Psoas muscle (tissue), 7 donors: ENCODE measurements at regions not wholly inside any gene's neighbourhood (a gene's known extent, or its start where the extent isn't known, plus 50 kb on each side); places are given as distances from the start of the nearest gene placed in this dataset.

ENCODE experiments used
- ATAC-seq, 4 donors: fragments of 200-7000 bp; cut with Tn5 transposase; one replicate each; pipeline ENCODE4 v1.9.1; 2020; ENCODE audit warnings: moderate library complexity in 3 of 4, mild to moderate bottlenecking in 2 of 4
- DNase-seq, 2 donors: peaks; one replicate each; pipeline ENCODE4 v3.0.0-alpha.2; 2020
- H3K27ac ChIP-seq: fragments of 200-600 bp; one replicate; pipeline ENCODE4 v1.8.0; 2022
- H3K27me3 ChIP-seq, 3 donors: fragments of 200-600 bp in 1 of 3; one replicate each; pipeline versions ENCODE4 v1.6.1 to v1.8.0; 2013 to 2022; ENCODE audit warnings: low read length in 2 of 3, mild to moderate bottlenecking in 2 of 3, moderate library complexity in 1 of 3; ENCODE audit not compliant: insufficient read depth in 3 of 3
- H3K36me3 ChIP-seq, 2 donors: fragments of 200-600 bp in 1 of 2; one replicate each; pipeline versions ENCODE4 v1.6.1 to v1.8.0; 2013 to 2022; ENCODE audit warnings: low read depth in 1 of 2, mild to moderate bottlenecking in 1 of 2, moderate library complexity in 1 of 2; ENCODE audit not compliant: insufficient read depth in 1 of 2
- H3K4me1 ChIP-seq: fragments of 200-600 bp; one replicate; pipeline ENCODE4 v1.8.0; 2022
- H3K4me3 ChIP-seq: fragments of 200-600 bp; one replicate; pipeline ENCODE4 v1.8.0; 2022; ENCODE audit warnings: mild to moderate bottlenecking
- H3K9me3 ChIP-seq: fragments of 200-600 bp; one replicate; pipeline ENCODE4 v1.8.0; 2022
- whole genome bisulfite sequencing, 3 donors: extraction: QIAGEN DNeasy Blood & Tissue Kit; methylation state at CpG; one replicate each; pipeline versions ENCODE4 v1.1.6 to v1.1.7; 2013; 5-methylcytosine and 5-hydroxymethylcytosine counted together
- intact Hi-C, 2 donors: fragments of 100-400 bp; cut with DNase I; formaldehyde crosslinking; loops; one replicate each; pipeline versions ENCODE4 v1.11.0 to v1.14.2; 2022
- TF ChIP-seq, protein P1 (sequence below): fragments of 200-600 bp; IDR thresholded peaks from one replicate; pipeline ENCODE4 v1.8.0; 2022; ENCODE audit warnings: antibody characterized with exemption
- donor health status: healthy with polysubstance abuse.
- donor health status: DM: no; HTN: no; CAD: no; lungs with moderate emphysema.
- donor health status: Bipolar disorder and iron deficiency.
- donor health status: healthy.
- donor health status: DM: yes; HTN: yes; CAD: no.
- donor health status: DM: no; HTN: no; CAD: no.
- donor health status: DM: yes; HTN: yes; CAD: no.

DNA sequence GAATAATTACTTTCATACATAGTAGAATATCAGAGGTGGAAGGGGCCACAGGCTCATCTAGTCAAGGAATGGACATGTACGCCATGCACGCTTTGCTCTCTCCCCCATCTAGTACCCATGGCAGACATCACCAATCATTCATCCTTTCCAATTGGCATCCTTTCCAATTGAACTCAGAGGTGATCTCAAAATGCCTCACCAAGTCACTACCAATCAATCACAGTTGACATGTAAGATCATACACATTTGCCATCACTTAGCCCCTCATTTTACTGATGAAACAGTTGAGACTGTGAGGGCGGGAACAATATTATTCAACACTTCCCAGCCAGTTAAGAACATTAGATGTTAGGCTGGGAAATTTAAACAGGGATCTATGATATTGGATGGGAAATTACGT lies 308.4 kb downstream of the FGFR2 start:
- Histone ChIP-seq H3K27me3 (no peaks in the 10 kb centered on the region), H3K4me3 (no peak overlapping the region), H3K36me3 (no peaks in the 10 kb centered on the region), H3K4me1 (no peaks in the 10 kb centered on the region), H3K9me3 (no peaks in the 10 kb centered on the region), H3K27ac (no peak overlapping the region)
- intact Hi-C loops = no loop called here
- TF ChIP-seq, protein P1, sequence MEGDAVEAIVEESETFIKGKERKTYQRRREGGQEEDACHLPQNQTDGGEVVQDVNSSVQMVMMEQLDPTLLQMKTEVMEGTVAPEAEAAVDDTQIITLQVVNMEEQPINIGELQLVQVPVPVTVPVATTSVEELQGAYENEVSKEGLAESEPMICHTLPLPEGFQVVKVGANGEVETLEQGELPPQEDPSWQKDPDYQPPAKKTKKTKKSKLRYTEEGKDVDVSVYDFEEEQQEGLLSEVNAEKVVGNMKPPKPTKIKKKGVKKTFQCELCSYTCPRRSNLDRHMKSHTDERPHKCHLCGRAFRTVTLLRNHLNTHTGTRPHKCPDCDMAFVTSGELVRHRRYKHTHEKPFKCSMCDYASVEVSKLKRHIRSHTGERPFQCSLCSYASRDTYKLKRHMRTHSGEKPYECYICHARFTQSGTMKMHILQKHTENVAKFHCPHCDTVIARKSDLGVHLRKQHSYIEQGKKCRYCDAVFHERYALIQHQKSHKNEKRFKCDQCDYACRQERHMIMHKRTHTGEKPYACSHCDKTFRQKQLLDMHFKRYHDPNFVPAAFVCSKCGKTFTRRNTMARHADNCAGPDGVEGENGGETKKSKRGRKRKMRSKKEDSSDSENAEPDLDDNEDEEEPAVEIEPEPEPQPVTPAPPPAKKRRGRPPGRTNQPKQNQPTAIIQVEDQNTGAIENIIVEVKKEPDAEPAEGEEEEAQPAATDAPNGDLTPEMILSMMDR = no peak
- DNase-seq (no peak), ATAC-seq (no peak)
- 91 to 94% (median 93%) methylated on average over 4 of the region's 4 CpGs for WGBS, 3 donors

DNA sequence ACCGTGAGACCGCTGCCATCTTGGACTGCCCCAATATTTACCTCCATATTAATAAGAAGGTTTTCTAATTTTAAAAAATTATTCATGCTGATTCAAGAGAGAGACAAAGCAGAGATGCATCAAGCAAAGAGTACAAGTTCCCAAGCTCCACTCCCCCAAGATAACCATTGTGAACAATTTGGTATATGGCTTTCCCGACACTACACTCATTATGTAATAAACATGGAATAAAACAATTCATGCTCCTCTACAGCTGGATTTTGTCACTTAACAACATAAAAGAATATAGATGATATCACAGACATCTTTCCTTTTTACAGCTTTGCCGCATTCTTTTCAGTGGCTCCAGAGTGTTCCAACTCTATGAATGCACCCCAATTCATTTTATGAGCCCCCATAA lies 307.6 kb downstream of the FGFR2 start:
- Histone ChIP-seq H3K4me1 (no peaks in the 10 kb centered on the region), H3K9me3 (no peaks in the 10 kb centered on the region), H3K27ac (no peak overlapping the region), H3K4me3 (no peak overlapping the region), H3K36me3 (no peaks in the 10 kb centered on the region), H3K27me3 (no peaks in the 10 kb centered on the region)
- ATAC-seq (no peak), DNase-seq (no peak)
- 94 to 97% (median 96%) methylated on average over 4 of the region's 4 CpGs for WGBS, 3 donors
- TF ChIP-seq, protein P1 = no peak
- intact Hi-C loops = no loop called here

DNA sequence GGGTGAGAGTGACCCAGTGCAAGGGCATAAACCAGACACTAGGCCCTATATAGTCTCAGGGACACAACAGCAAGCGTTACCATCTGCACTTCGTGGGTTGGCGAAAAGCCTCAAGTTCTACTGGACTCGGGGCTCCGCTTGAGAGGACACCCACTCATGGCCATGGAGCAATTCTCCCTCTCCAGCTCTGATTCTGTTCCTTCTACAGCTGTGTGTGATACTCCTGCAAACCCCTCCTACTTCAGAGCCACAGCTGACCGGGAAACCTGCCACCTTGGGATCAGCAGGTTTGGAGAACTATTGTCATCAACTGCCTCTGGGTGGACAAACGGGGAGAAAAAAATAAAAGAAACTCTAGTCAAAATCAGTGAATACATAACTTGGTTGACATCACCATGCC lies 306.9 kb downstream of the FGFR2 start:
- no peak overlapping the region for H3K4me3 ChIP-seq
- 73 to 75% (median 74%) methylated on average over 7 of the region's 7 CpGs for WGBS, 3 donors
- intact Hi-C loops = no loop called here
- TF ChIP-seq, protein P1 = no peak
- no peak for ATAC-seq
- H3K9me3 ChIP-seq = no peaks in the 10 kb centered on the region
- no peak for DNase-seq
- no peaks in the 10 kb centered on the region for H3K36me3 ChIP-seq
- no peaks in the 10 kb centered on the region for H3K4me1 ChIP-seq
- H3K27me3 ChIP-seq = no peaks in the 10 kb centered on the region
- H3K27ac ChIP-seq = no peak overlapping the region

DNA sequence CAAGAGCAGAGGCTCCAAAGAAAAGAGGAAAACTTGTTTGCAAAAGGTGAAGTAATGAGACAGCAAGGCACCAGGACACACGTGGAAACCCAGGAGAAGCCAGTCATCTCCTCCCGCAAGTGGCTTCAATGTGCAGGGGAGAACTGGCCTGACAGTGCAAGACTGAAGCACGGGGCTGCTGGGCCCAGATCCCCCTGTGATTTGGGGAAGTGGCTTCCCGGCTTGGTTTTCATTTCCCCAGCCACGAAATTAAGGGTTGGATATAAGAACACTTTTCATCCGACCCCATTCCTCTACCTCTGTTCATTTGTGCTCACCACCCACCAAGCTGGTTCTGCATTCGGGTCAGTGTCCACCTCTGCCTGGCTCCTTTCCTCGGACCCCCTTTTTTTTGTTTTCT lies 306.4 kb downstream of the FGFR2 start:
- Histone ChIP-seq H3K27ac (no peak overlapping the region), H3K27me3 (no peaks in the 10 kb centered on the region), H3K36me3 (no peaks in the 10 kb centered on the region), H3K4me1 (no peaks in the 10 kb centered on the region), H3K9me3 (no peaks in the 10 kb centered on the region), H3K4me3 (no peak overlapping the region)
- no peak for ATAC-seq
- intact Hi-C loops = no loop called here
- TF ChIP-seq, protein P1 = no peak
- 65 to 71% (median 69%) methylated on average over 8 of the region's 8 CpGs for WGBS, 3 donors
- no peak for DNase-seq

DNA sequence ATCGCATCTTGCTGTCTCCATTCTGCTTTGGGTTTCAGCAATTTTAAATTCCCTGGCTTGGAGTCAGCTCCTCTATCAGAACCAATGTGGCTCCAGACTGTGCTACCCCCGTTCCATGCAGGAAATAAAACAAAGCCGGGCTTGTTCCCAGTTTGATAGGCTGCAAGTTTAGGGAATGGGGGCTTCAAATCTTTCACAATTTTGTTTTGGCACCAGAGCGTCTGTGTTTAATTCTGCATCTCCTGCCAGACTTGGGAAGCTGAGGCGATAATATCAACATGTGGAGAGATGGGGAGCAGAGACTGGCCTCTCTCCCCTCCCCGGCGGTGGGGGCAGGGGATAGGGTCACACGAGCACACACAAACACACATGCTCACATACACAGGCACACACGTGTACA lies 305.9 kb downstream of the FGFR2 start:
- no peaks in the 10 kb centered on the region for H3K27me3 ChIP-seq
- H3K4me1 ChIP-seq = no peaks in the 10 kb centered on the region
- H3K36me3 ChIP-seq = no peaks in the 10 kb centered on the region
- TF ChIP-seq, protein P1 = no peak
- intact Hi-C loops = no loop called here
- H3K4me3 ChIP-seq = no peak overlapping the region
- no peak overlapping the region for H3K27ac ChIP-seq
- no peaks in the 10 kb centered on the region for H3K9me3 ChIP-seq
- 70 to 72% (median 71%) methylated on average over 9 of the region's 9 CpGs for WGBS, 3 donors
- ATAC-seq (no peak), DNase-seq (no peak)
